GM21390 (cell line): ENCODE measurements at regions not wholly inside any gene's neighbourhood (a gene's known extent, or its start where the extent isn't known, plus 50 kb on each side); places are given as distances from the start of the nearest gene placed in this dataset.
"Not testable (repeated sequence)": the region's sequence is repeated elsewhere in the genome, so short reads cannot be mapped to it uniquely, and the experiment has no call there.

Experiments used
- ATAC-seq: cut with Tn5 transposase; IDR thresholded peaks from one replicate; pipeline ENCODE4 v1.9.1; 2021; ENCODE audit not compliant: unreplicated experiment

DNA sequence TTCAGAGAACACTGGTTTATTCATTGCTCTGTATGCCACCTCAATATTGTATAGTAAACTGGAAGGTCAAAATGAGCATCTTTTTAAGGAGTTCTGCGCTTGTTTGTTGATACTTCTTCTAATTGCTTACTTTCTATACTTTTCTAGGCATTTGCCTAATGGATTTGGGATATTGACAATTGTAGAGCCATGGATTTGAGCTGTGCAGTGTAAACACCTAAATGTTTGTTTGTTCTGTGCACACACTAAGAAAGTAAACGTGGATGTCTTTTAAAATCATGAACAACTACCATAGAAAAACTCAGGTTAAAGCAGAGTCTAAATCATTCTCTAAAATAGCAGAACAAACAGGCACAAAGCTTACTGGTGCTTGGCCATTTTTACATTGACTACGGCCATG is 436.6 kb upstream of the GBE1 start:
- no peak for ATAC-seq

DNA sequence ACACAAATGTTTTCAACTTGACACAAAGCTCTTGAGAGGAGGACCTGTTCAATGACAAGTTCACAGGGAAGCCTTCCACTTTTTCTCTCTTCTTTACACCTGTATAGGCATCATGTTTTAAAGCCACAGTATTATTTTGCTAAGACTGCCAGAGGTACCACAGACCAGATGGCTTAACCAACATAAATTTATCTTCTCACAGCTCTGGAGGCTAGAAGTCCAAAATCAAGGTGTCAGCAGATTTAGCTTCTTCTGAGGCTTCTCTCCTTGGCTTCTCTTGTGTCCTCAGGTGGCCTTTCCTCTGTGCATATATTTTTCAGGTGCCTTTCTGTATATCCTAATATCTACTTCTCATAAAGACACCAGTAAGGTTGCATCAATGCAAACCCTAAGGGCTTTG is 435.2 kb upstream of the GBE1 start:
- no peak for ATAC-seq

DNA sequence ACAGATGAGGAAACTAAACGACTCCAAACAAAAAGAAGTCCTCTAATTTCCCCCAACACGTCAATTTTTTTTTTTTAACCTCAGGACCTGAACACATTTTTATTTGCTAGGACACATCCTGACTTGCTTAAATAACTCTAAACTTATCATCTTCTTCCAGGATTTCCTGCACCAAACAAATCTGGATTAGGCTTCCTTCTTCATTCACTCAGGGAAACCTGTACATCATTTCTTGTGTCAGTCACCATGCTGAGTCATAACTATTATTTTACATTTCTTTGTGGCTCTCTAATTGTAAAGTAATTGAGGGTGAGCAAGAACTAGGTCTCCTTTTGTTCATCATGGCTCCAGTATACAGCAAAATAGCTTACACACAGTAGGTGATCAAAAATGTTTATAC is 433.4 kb upstream of the GBE1 start:
- no peak for ATAC-seq

- no peak for ATAC-seq
These were observed 424.6 kb upstream of the GBE1 start for GRCh38 chr3:82186017-82186416.

DNA sequence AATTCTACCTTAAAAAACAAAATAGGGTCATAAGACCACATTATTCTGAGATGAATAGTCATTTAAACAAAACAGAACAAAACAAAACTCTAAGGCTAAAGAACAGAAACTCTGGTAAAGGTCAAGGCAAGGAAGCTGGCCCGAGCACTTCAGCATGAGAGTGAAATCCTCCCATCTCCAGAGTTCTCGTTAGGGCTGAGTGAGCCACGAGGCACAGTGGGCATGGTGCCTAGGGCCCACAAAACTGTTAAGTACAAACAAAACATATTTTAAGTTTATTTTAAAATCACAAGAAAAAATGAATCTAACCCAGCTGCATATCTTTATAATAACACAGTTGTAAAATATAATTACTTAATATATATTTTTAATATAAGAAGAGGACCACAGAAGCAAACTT is 417.8 kb upstream of the GBE1 start:
- no peak for ATAC-seq

GRCh38 chr3:82178291-82178690 is 416.8 kb upstream of the GBE1 start:
- no peak for ATAC-seq

DNA sequence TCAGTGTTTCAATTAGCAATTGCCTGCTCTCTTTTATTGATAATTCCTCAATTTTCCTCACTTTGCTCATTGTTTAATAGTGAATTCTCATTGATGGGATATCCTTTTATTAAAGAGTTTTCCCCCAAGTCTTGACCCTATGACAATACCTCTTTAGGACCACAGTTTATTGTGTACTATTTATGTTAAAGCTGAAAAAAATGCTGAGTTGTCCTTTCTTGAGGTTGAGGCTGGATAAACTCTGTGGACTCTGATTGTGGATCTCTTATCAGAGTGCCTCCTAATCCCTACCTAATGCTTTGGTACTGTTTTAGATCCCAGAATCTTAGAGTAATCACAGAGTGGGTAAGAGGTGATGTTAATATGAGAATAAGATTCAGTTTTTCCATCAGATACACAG is 416.3 kb upstream of the GBE1 start:
- ATAC-seq, result no peak

GRCh38 chr3:82165266-82165665 is 403.8 kb upstream of the GBE1 start:
- no peak for ATAC-seq

DNA sequence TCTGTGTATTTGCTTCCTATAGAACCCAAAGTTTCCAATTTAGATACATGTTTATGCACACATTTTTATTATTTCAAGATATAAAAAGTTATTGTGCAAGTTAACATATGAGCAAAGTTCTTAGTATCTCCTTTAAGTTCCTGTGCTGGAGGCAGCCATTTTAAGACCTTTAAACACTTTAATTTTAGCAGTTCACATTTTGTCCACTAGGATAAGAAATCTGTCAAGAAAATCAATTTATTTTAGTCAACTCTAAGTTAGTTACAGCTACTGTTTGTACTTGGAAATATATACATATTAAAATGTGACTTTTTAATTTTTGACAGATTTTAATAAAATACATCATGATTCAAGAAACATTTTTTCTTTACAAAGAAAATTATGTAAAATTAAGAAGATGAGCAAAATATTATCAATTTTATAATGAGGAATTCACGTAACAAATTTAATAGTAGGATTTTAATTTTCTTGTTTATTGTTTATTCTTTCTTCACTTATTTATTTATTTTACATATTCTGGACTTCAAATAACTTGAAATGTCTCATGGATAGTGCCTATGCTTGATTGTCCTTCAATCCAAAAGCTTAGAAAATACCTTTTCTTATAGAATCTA is 402.6 kb upstream of the GBE1 start:
- peak; percentile 71 for ATAC-seq

GRCh38 chr3:82157952-82158351 is 396.5 kb upstream of the GBE1 start:
- no peak for ATAC-seq

GRCh38 chr3:82153892-82154291 is 392.4 kb upstream of the GBE1 start:
- not testable (repeated sequence) for ATAC-seq

DNA sequence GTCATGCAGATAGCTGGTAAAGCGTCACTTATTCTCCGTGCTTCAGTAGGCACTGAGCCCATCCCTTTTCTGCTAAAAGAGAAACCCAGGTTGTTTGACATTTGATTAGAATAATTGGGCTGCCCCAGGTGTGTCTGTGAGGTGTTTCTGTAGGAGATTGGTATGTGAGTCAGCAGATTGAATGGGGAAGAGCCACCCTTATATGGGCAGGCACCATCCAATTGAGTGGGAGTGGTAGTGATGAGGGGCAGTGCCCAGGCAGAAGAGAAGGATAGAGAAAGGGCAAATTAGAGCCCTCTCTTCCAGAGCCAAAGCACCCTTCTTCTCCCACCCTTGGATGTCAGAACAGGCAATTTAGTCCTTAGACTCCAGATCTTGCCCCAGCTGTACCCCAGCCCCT is 384.3 kb upstream of the GBE1 start:
- no peak for ATAC-seq

GRCh38 chr3:82144811-82145210 is 383.4 kb upstream of the GBE1 start:
- no peak for ATAC-seq

- ATAC-seq, result no peak
These were observed 382.4 kb upstream of the GBE1 start for GRCh38 chr3:82143661-82144412.

DNA sequence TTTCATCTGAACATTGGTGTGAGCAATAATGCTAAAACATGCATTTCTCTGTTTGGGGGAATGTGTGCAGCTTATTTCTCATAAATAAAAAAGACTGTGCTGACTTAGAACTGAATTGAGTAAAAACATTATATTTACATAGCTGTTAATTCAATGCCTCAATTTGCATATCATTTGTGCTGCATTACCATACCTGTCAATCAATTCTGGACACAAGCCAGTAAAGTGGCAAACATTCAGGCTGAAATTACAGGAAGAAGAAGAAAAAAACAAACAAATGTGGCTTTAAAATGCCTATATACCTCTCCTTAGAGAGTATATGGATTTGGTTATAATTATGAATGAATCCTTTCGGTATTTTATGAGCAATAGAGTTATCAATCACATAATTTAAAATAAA is 380.1 kb upstream of the GBE1 start:
- ATAC-seq, result no peak

- no peak for ATAC-seq
These were observed 376.4 kb upstream of the GBE1 start for GRCh38 chr3:82137861-82138260.

GRCh38 chr3:82137050-82137449 is 375.6 kb upstream of the GBE1 start:
- no peak for ATAC-seq

DNA sequence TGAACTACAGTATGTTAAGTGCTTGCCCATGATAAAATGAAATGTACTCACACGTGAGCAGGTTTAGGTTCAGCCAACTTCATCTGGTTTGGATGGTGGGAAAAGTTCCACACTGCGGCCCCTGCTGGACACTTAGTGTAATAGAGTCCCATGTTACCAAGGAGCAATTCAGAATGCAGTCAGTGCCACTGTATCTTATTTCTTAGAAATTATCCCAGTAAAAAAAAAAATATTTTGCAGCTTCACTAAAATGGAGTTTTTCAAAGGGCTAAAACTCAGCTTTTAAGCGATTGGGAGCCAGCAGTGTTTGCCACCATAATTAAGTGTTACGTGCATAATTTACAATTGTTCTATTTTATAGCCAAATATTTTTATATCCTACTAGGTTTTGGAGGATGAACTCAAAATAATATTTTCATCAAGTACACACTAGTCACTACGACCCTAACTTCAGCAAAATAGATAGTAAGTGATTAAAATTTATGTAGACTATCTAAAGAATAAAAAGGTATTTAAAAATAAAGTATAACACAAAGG is 371.7 kb upstream of the GBE1 start:
- peak; percentile 97 for ATAC-seq

DNA sequence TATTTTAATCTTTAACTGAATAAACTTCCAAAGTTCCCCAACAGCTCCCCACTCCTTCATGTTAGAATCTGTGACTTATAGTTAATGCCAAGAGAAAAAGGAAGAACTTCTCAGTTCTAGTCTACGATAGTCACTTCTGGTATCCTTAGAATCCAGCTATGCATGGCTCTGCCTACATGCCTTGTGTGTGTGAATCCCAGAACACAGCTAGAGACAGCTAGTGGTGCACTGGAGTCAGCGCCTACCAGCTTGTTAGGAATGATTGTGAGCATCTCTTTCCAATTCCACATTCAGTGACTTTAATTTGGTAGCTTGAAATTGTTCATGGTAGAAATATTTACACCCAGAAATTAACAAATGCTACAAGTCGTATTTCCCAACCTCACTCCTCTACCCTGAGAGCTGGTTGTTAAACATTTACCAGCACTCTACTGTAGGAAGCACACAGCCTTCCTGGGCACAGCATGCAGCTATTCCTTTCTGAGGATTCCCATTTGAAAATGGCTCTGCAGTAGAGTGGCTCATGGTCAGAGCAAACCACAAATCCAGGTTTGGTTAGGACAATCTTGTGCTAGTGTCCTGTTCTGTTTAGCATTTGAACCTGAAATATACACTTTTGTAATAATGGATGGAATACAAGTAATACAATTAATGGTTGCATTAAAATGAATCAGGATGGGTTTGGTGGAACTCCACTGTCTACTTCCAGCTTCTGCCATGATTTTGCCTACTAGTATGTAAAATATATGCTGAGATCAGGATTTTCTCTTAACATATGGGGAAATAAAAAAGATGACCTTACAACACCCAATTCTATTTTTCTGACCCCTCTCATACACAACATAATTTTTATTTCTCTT is 371.0 kb upstream of the GBE1 start:
- ATAC-seq, result no peak

GRCh38 chr3:82130046-82130445 is 368.6 kb upstream of the GBE1 start:
- no peak for ATAC-seq

DNA sequence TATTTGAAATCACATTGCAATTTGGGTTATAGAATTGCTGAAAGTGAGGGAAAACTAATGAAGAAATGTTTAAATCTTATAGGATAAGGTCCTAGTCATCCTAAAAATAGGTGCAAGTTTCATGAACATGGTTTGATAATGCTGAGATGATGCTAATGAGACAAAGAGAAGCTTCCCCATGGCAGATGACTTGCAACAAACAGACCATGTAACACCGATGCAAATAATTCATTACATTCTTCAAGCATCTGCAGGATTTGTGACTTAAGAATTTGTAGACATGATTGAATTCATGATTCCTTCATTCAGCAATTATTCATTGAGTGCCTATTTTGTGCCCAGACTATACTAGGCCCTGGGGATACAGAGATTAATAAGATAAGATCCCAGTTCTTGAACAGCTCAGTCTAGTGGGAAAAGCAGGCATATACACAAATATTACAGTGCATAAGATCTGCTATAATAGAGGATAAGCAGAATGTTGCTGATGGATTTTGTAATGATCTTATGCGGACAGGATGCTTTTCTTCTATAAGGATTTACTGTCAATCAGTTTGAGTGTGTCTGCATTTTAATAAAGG is 367.9 kb upstream of the GBE1 start:
- ATAC-seq, result no peak
